ENCODE measurements at regions not wholly inside any gene's neighbourhood (a gene's known extent, or its start where the extent isn't known, plus 50 kb on each side); places are given as distances from the start of the nearest gene placed in this dataset.

GRCh38 chr13:40180776-40181175 is 485.7 kb downstream of the FOXO1 start:
- TF ChIP-seq, protein P1, sequence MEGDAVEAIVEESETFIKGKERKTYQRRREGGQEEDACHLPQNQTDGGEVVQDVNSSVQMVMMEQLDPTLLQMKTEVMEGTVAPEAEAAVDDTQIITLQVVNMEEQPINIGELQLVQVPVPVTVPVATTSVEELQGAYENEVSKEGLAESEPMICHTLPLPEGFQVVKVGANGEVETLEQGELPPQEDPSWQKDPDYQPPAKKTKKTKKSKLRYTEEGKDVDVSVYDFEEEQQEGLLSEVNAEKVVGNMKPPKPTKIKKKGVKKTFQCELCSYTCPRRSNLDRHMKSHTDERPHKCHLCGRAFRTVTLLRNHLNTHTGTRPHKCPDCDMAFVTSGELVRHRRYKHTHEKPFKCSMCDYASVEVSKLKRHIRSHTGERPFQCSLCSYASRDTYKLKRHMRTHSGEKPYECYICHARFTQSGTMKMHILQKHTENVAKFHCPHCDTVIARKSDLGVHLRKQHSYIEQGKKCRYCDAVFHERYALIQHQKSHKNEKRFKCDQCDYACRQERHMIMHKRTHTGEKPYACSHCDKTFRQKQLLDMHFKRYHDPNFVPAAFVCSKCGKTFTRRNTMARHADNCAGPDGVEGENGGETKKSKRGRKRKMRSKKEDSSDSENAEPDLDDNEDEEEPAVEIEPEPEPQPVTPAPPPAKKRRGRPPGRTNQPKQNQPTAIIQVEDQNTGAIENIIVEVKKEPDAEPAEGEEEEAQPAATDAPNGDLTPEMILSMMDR (IDR thresholded peaks at IDR 0.05; ENCODE audit: low read depth, low read length): no peak
- TF ChIP-seq POLR2A (IDR thresholded peaks at IDR 0.05; ENCODE audit: extremely low read depth, insufficient read length): no peak
- no peak for TF ChIP-seq MAX (IDR thresholded peaks at IDR 0.05; ENCODE audit: low read depth, low read length)

Data from NB4 (cell line).